ENCODE measurements at regions not wholly inside any gene's neighbourhood (a gene's known extent, or its start where the extent isn't known, plus 50 kb on each side); places are given as distances from the start of the nearest gene placed in this dataset.
"Not testable (repeated sequence)": the region's sequence is repeated elsewhere in the genome, so short reads cannot be mapped to it uniquely, and the experiment has no call there.

GRCh38 chr15:22262613-22263020 lies 182.3 kb downstream of the OR4M2 start:
- no peaks in the 10 kb centered on the region for H3K9me3 Mint-ChIP-seq
- ATAC-seq (ENCODE audit: low read depth): no peak
- no peak for TF ChIP-seq CTCF (IDR thresholded peaks at IDR 0.05)
- no peaks in the 10 kb centered on the region for H3K4me1 Mint-ChIP-seq
- H3K27me3 Mint-ChIP-seq: no peaks in the 10 kb centered on the region
- no peak overlapping the region for H3K27ac Mint-ChIP-seq
- ChIA-PET CTCF (no interaction called here), POLR2A (no interaction called here)
- H3K4me3 Mint-ChIP-seq: no peak overlapping the region
- no peak for DNase-seq
- H3K36me3 Mint-ChIP-seq (ENCODE audit: low read depth): no peaks in the 10 kb centered on the region
- intact Hi-C loops (cut with micrococcal nuclease): no loop called here

DNA sequence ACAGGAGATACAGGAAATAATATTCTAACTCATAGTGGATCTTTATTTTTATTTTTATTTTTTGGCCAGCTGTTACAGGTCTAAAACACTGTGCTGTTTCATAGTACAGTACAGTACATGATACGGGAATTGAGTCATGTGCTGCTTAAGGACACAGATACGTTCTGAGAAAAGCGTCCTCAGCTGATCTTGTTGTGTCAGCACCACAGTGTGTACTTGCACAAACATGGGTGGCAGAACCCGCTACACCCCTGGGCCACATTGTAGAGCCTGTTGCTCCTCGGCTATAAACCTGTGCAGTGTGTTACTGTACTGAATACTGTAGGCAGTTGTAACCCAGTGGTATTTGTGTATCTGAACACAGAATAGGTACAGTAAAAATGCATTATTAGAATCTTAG lies 183.4 kb downstream of the OR4M2 start:
- DNase-seq (no peak), ATAC-seq (ENCODE audit: low read depth) (no peak)
- CTCF ChIA-PET: no interaction called here
- Mint-ChIP-seq H3K4me3 (no peak overlapping the region), H3K4me1 (no peaks in the 10 kb centered on the region), H3K27ac (no peak overlapping the region), H3K27me3 (no peaks in the 10 kb centered on the region), H3K9me3 (no peaks in the 10 kb centered on the region), H3K36me3 (ENCODE audit: low read depth) (no peaks in the 10 kb centered on the region)
- POLR2A ChIA-PET: no interaction called here
- intact Hi-C loops (cut with micrococcal nuclease): no loop called here
- no peak for TF ChIP-seq CTCF (IDR thresholded peaks at IDR 0.05)

DNA sequence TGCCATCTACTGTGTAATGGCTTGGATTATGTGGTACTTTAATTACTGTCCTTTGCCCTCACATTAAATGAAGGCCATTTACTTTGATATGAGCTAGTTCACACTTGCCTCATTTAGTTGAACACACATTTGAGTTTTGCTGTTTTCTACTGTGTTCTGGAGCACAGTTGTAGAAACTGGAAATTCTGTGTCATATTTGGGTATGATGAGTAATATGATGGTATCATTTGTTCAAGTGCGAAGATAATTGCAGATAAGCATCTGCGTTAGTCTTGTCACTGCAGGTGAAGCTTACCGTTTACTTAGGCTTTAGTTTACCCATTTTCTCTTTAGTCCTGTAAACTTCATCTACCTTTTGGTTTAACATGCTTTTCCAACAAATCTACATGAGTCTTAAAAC lies 183.9 kb downstream of the OR4M2 start:
- POLR2A ChIA-PET; H3K27me3 Mint-ChIP-seq; H3K36me3 Mint-ChIP-seq (ENCODE audit: low read depth); H3K4me1 Mint-ChIP-seq; CTCF ChIA-PET; intact Hi-C loops (cut with micrococcal nuclease); H3K27ac Mint-ChIP-seq; ATAC-seq (ENCODE audit: low read depth); H3K9me3 Mint-ChIP-seq; H3K4me3 Mint-ChIP-seq; DNase-seq: not testable (repeated sequence)

GRCh38 chr15:22265056-22265945 lies 185.0 kb downstream of the OR4M2 start:
- CTCF ChIA-PET: no interaction called here
- Mint-ChIP-seq H3K4me1 (no peaks in the 10 kb centered on the region), H3K9me3 (no peaks in the 10 kb centered on the region), H3K27ac (no peak overlapping the region), H3K36me3 (ENCODE audit: low read depth) (no peaks in the 10 kb centered on the region), H3K4me3 (no peak overlapping the region), H3K27me3 (peaks cover under 1% of the 10 kb centered on the region)
- DNase-seq (no peak), ATAC-seq (ENCODE audit: low read depth) (no peak)
- POLR2A ChIA-PET: no interaction called here
- intact Hi-C loops (cut with micrococcal nuclease): no loop called here
- TF ChIP-seq CTCF (IDR thresholded peaks at IDR 0.05): no peak

DNA sequence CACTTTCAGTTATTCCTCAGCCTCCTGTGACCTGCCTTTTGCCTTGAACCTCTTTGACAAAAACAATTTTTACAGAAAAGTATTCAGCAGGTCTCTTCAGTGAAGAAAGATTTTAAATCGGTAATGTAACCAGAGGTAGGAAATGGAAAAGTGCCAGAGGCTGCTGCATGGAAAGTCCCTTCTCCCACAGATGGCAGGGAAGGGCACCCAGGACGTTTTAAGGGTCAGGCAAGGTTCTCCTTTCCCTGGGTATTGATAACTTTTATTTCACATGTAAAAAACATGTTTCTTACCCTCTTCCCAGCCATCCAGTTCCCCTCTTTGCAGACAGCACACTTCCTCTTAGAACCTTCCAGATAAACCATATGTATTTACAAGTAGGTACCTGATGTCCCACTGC lies 185.6 kb downstream of the OR4M2 start:
- CTCF ChIA-PET: no interaction called here
- Mint-ChIP-seq H3K36me3 (ENCODE audit: low read depth) (no peaks in the 10 kb centered on the region), H3K27me3 (peaks cover 2% of the 10 kb centered on the region), H3K9me3 (no peaks in the 10 kb centered on the region), H3K27ac (no peak overlapping the region), H3K4me1 (no peaks in the 10 kb centered on the region), H3K4me3 (no peak overlapping the region)
- ATAC-seq (ENCODE audit: low read depth) (no peak), DNase-seq (no peak)
- POLR2A ChIA-PET: no interaction called here
- intact Hi-C loops (cut with micrococcal nuclease): no loop called here
- TF ChIP-seq CTCF (IDR thresholded peaks at IDR 0.05): no peak

DNA sequence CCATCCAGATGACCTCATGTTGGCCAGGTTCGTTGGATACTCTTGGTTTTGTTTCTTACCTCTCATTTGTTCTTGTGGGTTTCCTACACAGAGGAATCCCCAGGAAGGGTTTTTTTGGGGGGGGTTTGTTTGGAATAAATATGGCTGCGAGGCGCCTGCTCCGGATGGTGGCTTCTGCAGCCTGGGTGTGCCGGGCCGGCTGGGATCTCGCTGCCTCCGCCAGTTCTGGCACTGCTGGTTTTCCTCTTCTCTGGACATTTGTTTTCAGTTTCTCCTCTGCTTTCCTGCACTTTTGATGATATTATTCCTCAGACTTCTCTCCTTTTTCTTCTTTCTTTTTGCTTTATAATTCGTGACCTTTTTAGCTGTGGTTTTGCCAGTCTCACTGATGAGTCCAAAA lies 187.4 kb downstream of the OR4M2 start:
- POLR2A ChIA-PET: no interaction called here
- TF ChIP-seq CTCF (IDR thresholded peaks at IDR 0.05): no peak
- H3K4me3 Mint-ChIP-seq: no peak overlapping the region
- H3K27me3 Mint-ChIP-seq: peaks cover 2% of the 10 kb centered on the region
- no peak overlapping the region for H3K27ac Mint-ChIP-seq
- no peaks in the 10 kb centered on the region for H3K9me3 Mint-ChIP-seq
- no peaks in the 10 kb centered on the region for H3K36me3 Mint-ChIP-seq (ENCODE audit: low read depth)
- DNase-seq: no peak
- intact Hi-C loops (cut with micrococcal nuclease): no loop called here
- no peak for ATAC-seq (ENCODE audit: low read depth)
- H3K4me1 Mint-ChIP-seq: no peaks in the 10 kb centered on the region
- CTCF ChIA-PET: no interaction called here

GRCh38 chr15:22268201-22268600 lies 187.9 kb downstream of the OR4M2 start:
- CTCF ChIA-PET; DNase-seq; H3K27me3 Mint-ChIP-seq; intact Hi-C loops (cut with micrococcal nuclease); H3K4me1 Mint-ChIP-seq; H3K9me3 Mint-ChIP-seq; H3K4me3 Mint-ChIP-seq; ATAC-seq (ENCODE audit: low read depth); H3K36me3 Mint-ChIP-seq (ENCODE audit: low read depth); H3K27ac Mint-ChIP-seq; POLR2A ChIA-PET: not testable (repeated sequence)

DNA sequence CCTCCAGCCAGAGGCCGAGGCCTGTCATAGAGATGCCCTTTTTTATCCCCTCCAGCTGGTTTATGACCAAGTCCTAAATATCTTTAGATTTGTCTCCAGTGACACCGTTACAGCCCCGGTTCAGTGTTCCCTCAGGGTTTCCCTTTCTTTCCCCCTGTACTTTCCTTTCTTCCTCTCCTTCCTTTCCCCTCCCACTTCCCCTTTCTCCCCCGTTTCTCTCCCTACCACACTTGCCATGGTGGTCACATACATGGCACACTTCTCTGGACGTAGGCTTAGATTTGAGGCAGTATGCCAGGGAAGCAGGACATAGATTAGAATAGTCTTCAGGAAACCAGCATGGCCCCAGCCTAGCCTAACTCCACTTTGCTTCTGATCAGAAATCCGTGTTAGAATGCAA lies 188.3 kb downstream of the OR4M2 start:
- DNase-seq; intact Hi-C loops (cut with micrococcal nuclease); H3K9me3 Mint-ChIP-seq: not testable (repeated sequence)

More for the DNA sequence above, 188.3 kb downstream of the OR4M2 start:
- H3K4me3 Mint-ChIP-seq; H3K4me1 Mint-ChIP-seq; CTCF ChIA-PET; H3K36me3 Mint-ChIP-seq (ENCODE audit: low read depth); ATAC-seq (ENCODE audit: low read depth); H3K27me3 Mint-ChIP-seq; H3K27ac Mint-ChIP-seq; POLR2A ChIA-PET: not testable (repeated sequence)

All from activated B cell treated with CpG ODN at 0.5 μM for 24 hours (primary cell).